Heart left ventricle (tissue), 13 donors: ENCODE measurements at regions not wholly inside any gene's neighbourhood (a gene's known extent, or its start where the extent isn't known, plus 50 kb on each side); places are given as distances from the start of the nearest gene placed in this dataset.

Experiments used
- CTCF ChIP-seq, 12 donors: fragments of 200-600 bp; sonication (generic) in 4 of 12; IDR thresholded peaks; one replicate each; pipeline versions ENCODE4 v1.5.0 to v1.8.0; 2018 to 2022; ENCODE audit warnings: antibody characterized with exemption in 12 of 12, mild to moderate bottlenecking in 5 of 12
- POLR2A ChIP-seq, 2 donors: fragments of 450-650 bp; IDR thresholded peaks; one replicate each; pipeline ENCODE4 v1.6.1; 2017; ENCODE audit warnings: antibody characterized with exemption in 2 of 2, mild to moderate bottlenecking in 2 of 2, moderate library complexity in 2 of 2
- donor health status: ischemic (EF 13 %, LVEDD 7.1; RV severe dilation, severe dysfunction).
- donor health status: DM: no; HTN: yes; CAD: no.
- donor health status: DM: no; HTN: no; CAD: no.
- donor health status: ischemic (EF 25% LVEDD 6.9; RV normal size, moderate dysfunction).
- donor health status: ischemic (EF 25% LVEDD 5.7; RV mildly dilated, moderate dysfunction).
- donor health status: ischemic (EF 35%, LVEDD 5.7; RV mildly dilated, moderate dysfunction).
- donor health status: nonischemic (EF 11% LVEDD 7.7; RV severe dilation, severe dysfunction).
- donor health status: DM: yes; HTN: yes; CAD: no.
- donor health status: PGD.
- donor health status: ischemic (EF 29% LVEDD 5.4; RV normal size, mild dysfunction).
- donor health status: nonischemic (EF 23%, LVEDD 6.1; RV moderate dilation, normal function).

- TF ChIP-seq CTCF (IDR thresholded peaks at IDR 0.05) = no peak
- TF ChIP-seq POLR2A (IDR thresholded peaks at IDR 0.05) = no peak
Measured at GRCh38 chrX:39983715-39984114, 114.0 kb downstream of the BCOR start.
